SK-N-SH (cell line): ENCODE measurements at regions not wholly inside any gene's neighbourhood (a gene's known extent, or its start where the extent isn't known, plus 50 kb on each side); places are given as distances from the start of the nearest gene placed in this dataset.

ENCODE experiments used
- CTCF ChIA-PET: fragments of 300-600, 350-600 bp; formaldehyde crosslinking; extraction: SDS; loops from one replicate; lab custom pipeline; 2021; lab: Yijun Ruan, JAX
- POLR2A ChIA-PET: fragments of 350-600 bp; sonication (Branson Sonifier 250); formaldehyde crosslinking; extraction: SDS; loops from one replicate; lab custom pipeline; 2020; ENCODE audit warnings: antibody characterized with exemption, inconsistent platforms; lab: Yijun Ruan, JAX
- DNase-seq: peaks from one replicate; pipeline ENCODE4 v3.0.0; 2012
- H2AFZ ChIP-seq: fragments of 200-600 bp; sonication (generic); 2 replicates; pipeline ENCODE4 v1.8.1; 2016; ENCODE audit warnings: antibody characterized with exemption, mild to moderate bottlenecking, low read depth
- H3F3A ChIP-seq: fragments of 200-600 bp; sonication (generic); replicated peaks from 2 replicates; pipeline ENCODE3; 2016; ENCODE audit warnings: antibody characterized with exemption, mild to moderate bottlenecking; ENCODE audit not compliant: insufficient read depth
- H3K27ac ChIP-seq, 2 experiments: fragments of 200-500 bp in 1 of 2; fragments of 200-600 bp in 1 of 2; sonication (Bioruptor generic) in 1 of 2; sonication (generic), shearing (Covaris generic) in 1 of 2; 2 replicates each; pipeline versions ENCODE4 v1.5.1 to v1.6.1; 2014 to 2016; ENCODE audit warnings: low read depth in 2 of 2, inconsistent platforms in 1 of 2, low read length in 1 of 2, mild to moderate bottlenecking in 1 of 2, mixed read lengths in 1 of 2
- H3K27me3 ChIP-seq: fragments of 200-600 bp; sonication (generic), shearing (Covaris generic); 2 replicates; pipeline ENCODE4 v1.6.1; 2016; ENCODE audit warnings: mixed run types; ENCODE audit not compliant: insufficient read depth
- H3K36me3 ChIP-seq, 2 experiments: fragments of 200-500 bp in 1 of 2; fragments of 200-600 bp in 1 of 2; sonication (Bioruptor generic) in 1 of 2; sonication (generic) in 1 of 2; replicated peaks in 1 of 2; 2 replicates each; pipeline versions ENCODE3 to v1.5.1; 2014 to 2016; ENCODE audit warnings: low read length in 1 of 2, mild to moderate bottlenecking in 1 of 2; ENCODE audit not compliant: insufficient read depth in 2 of 2, control insufficient read depth in 1 of 2
- H3K4me1 ChIP-seq, 2 experiments: fragments of 200-500 bp in 1 of 2; fragments of 200-600 bp in 1 of 2; sonication (Bioruptor generic) in 1 of 2; sonication (generic), shearing (Covaris generic) in 1 of 2; 2 replicates each; pipeline versions ENCODE4 v1.5.1 to v1.6.1; 2014 to 2016; ENCODE audit warnings: low read depth in 1 of 2, low read length in 1 of 2, mixed run types in 1 of 2; ENCODE audit not compliant: insufficient read depth in 2 of 2, control insufficient read depth in 1 of 2
- H3K4me2 ChIP-seq: fragments of 200-600 bp; sonication (generic), shearing (Covaris generic); 2 replicates; pipeline ENCODE4 v1.6.1; 2017; ENCODE audit warnings: mixed run types
- H3K4me3 ChIP-seq, 2 experiments: fragments of 200-500 bp in 1 of 2; fragments of 200-600 bp in 1 of 2; sonication (Bioruptor generic) in 1 of 2; sonication (generic), shearing (Covaris generic) in 1 of 2; 2 replicates each; pipeline versions ENCODE4 v1.5.1 to v1.8.1; 2014 to 2016; ENCODE audit warnings: low read depth in 2 of 2, inconsistent platforms in 1 of 2, low read length in 1 of 2, mild to moderate bottlenecking in 1 of 2, mixed read lengths in 1 of 2, moderate library complexity in 1 of 2
- H3K79me2 ChIP-seq: fragments of 200-600 bp; sonication (generic); 2 replicates; pipeline ENCODE4 v1.8.1; 2017; ENCODE audit warnings: mild to moderate bottlenecking; ENCODE audit not compliant: insufficient read depth
- H3K9ac ChIP-seq: fragments of 200-600 bp; sonication (generic); 2 replicates; pipeline ENCODE4 v1.6.1; 2017; ENCODE audit warnings: mixed run types
- H3K9me2 ChIP-seq: fragments of 200-600 bp; sonication (generic); 2 replicates; pipeline ENCODE4 v1.6.1; 2017; ENCODE audit warnings: mixed run types
- H3K9me3 ChIP-seq: fragments of 200-600 bp; sonication (generic); 2 replicates; pipeline ENCODE4 v1.6.1; 2017; ENCODE audit warnings: mixed run types, mild to moderate bottlenecking, moderate library complexity
- H4K20me1 ChIP-seq: fragments of 200-600 bp; sonication (generic); 2 replicates; pipeline ENCODE4 v1.6.1; 2017; ENCODE audit warnings: mild to moderate bottlenecking, mixed run types; ENCODE audit not compliant: insufficient read depth
- CHD2 ChIP-seq: fragments of 150-350 bp; IDR thresholded peaks from 2 replicates; pipeline ENCODE4 v1.6.1; 2018; ENCODE audit warnings: low read length; ENCODE audit not compliant: partially characterized antibody
- EP300 ChIP-seq, 2 experiments: IDR thresholded peaks; 2 replicates each; pipeline versions ENCODE4 v1.4.0 to v1.6.1; 2012; ENCODE audit warnings: borderline replicate concordance in 1 of 2, low read depth in 1 of 2, low read length in 1 of 2
- FOXJ3 ChIP-seq: sonication (generic); formaldehyde crosslinking; IDR thresholded peaks from 2 replicates; pipeline ENCODE4 v1.5.1; 2020; ENCODE audit warnings: mild to moderate bottlenecking, missing genetic modification reagents
- FOXM1 ChIP-seq: IDR thresholded peaks from 2 replicates; pipeline ENCODE4 v1.4.0; 2012; ENCODE audit warnings: low read depth, mild to moderate bottlenecking
- GATA2 ChIP-seq: sonication (generic); formaldehyde crosslinking; IDR thresholded peaks from 2 replicates; pipeline ENCODE4 v1.5.0; 2020; ENCODE audit warnings: mild to moderate bottlenecking, missing genetic modification reagents
- JUND ChIP-seq: IDR thresholded peaks from 2 replicates; pipeline ENCODE4 v1.4.0; 2012
- MXI1 ChIP-seq: IDR thresholded peaks from 2 replicates; pipeline ENCODE4 v1.6.1; 2012; ENCODE audit warnings: mild to moderate bottlenecking, low read depth, low read length, improper control_type of control experiment
- NRF1 ChIP-seq: IDR thresholded peaks from 2 replicates; pipeline ENCODE4 v1.6.1; 2012; ENCODE audit warnings: low read depth, mild to moderate bottlenecking, low read length
- PBX3 ChIP-seq: IDR thresholded peaks from 2 replicates; pipeline ENCODE4; 2012
- POLR2AphosphoS5 ChIP-seq: IDR thresholded peaks from 2 replicates; pipeline ENCODE4 v1.6.1; 2012; ENCODE audit warnings: low read depth, low read length
- RCOR1 ChIP-seq: fragments of 150-350 bp; IDR thresholded peaks from 2 replicates; pipeline ENCODE4 v1.6.1; 2017; ENCODE audit warnings: antibody characterized with exemption, low read length
- RFX5 ChIP-seq: IDR thresholded peaks from 2 replicates; pipeline ENCODE4 v1.6.1; 2012; ENCODE audit warnings: mild to moderate bottlenecking, improper control_type of control experiment, low read length
- RXRA ChIP-seq: IDR thresholded peaks from 2 replicates; pipeline ENCODE4 v1.4.0; 2012; ENCODE audit warnings: low read depth, mild to moderate bottlenecking, borderline replicate concordance
- SIN3A ChIP-seq: IDR thresholded peaks from 2 replicates; pipeline ENCODE4 v1.6.1; 2012; ENCODE audit warnings: low read depth, mild to moderate bottlenecking, low read length, moderate library complexity, borderline replicate concordance
- SMC3 ChIP-seq: IDR thresholded peaks from 2 replicates; pipeline ENCODE4 v1.6.1; 2012; ENCODE audit warnings: low read depth, low read length, improper control_type of control experiment
- TCF12 ChIP-seq: IDR thresholded peaks from 2 replicates; pipeline ENCODE4 v1.4.0; 2012
- USF2 ChIP-seq: fragments of 150-350 bp; IDR thresholded peaks from 2 replicates; pipeline ENCODE4 v1.6.1; 2017; ENCODE audit warnings: antibody characterized with exemption, low read length, low read depth, borderline replicate concordance
- ZBTB33 ChIP-seq: IDR thresholded peaks from 2 replicates; pipeline ENCODE4 v1.4.0; 2012; ENCODE audit warnings: low read depth, borderline replicate concordance
- TF ChIP-seq, protein P1 (sequence below): IDR thresholded peaks from 2 replicates; pipeline ENCODE4 v1.4.0; 2012; ENCODE audit warnings: low read depth

- H3K9ac ChIP-seq = no peak overlapping the region
- no peak overlapping the region for H2AFZ ChIP-seq
- ChIA-PET CTCF (no interaction called here), POLR2A (no interaction called here)
- H4K20me1 ChIP-seq = no peaks in the 10 kb centered on the region
- no peaks in the 10 kb centered on the region for H3K27me3 ChIP-seq
- no peak for DNase-seq
- H3K4me2 ChIP-seq = no peak overlapping the region
- no peak overlapping the region for H3K4me3 ChIP-seq
- TF ChIP-seq POLR2AphosphoS5 (no peak), MXI1 (no peak), RCOR1 (no peak), CHD2 (no peak), FOXJ3 (no peak), FOXM1 (no peak), EP300 (IDR thresholded peaks at IDR 0.05; ENCODE audit: borderline replicate concordance in 1 of 2, low read depth in 1 of 2, low read length in 1 of 2) (no peak), SIN3A (no peak), NRF1 (no peak), RFX5 (no peak), PBX3 (no peak), RXRA (no peak), JUND (no peak), ZBTB33 (no peak), GATA2 (no peak), TCF12 (no peak), USF2 (no peak), SMC3 (no peak)
- TF ChIP-seq, protein P1, sequence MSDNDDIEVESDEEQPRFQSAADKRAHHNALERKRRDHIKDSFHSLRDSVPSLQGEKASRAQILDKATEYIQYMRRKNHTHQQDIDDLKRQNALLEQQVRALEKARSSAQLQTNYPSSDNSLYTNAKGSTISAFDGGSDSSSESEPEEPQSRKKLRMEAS = no peak
- H3F3A ChIP-seq = peaks cover 18% of the 10 kb centered on the region
- no peaks in the 10 kb centered on the region for H3K9me2 ChIP-seq
- H3K27ac ChIP-seq = no peak overlapping the region
- H3K79me2 ChIP-seq = no peaks in the 10 kb centered on the region
- peaks cover 0 to 4% of the 10 kb centered on the region in 2 experiments; a peak in 3 of 4 replicates for H3K4me1 ChIP-seq
- H3K9me3 ChIP-seq = peaks cover 7% of the 10 kb centered on the region; the same call in 1 of the 2 replicates
- H3K36me3 ChIP-seq = no peaks in the 10 kb centered on the region
Observed at GRCh38 chr7:54846273-54846672, 87.3 kb upstream of the SEC61G start.
